Astrocyte (in vitro differentiated cells and primary cell): ENCODE measurements at regions not wholly inside any gene's neighbourhood (a gene's known extent, or its start where the extent isn't known, plus 50 kb on each side); places are given as distances from the start of the nearest gene placed in this dataset.

Experiments used
- EZH2 ChIP-seq: IDR thresholded peaks from 2 replicates; pipeline ENCODE4 v1.6.1; 2012; ENCODE audit warnings: mild to moderate bottlenecking, low read length, inconsistent platforms; ENCODE audit not compliant: insufficient read depth
- TF ChIP-seq, protein P1 (sequence below): IDR thresholded peaks from 2 replicates; pipeline ENCODE4 v1.5.1; 2011; ENCODE audit warnings: low read depth, mild to moderate bottlenecking, inconsistent platforms, low read length, moderate library complexity; ENCODE audit not compliant: insufficient read depth

GRCh38 chr12:3992945-3993344 lies 119.7 kb upstream of the PARP11 start:
- TF ChIP-seq, protein P1, sequence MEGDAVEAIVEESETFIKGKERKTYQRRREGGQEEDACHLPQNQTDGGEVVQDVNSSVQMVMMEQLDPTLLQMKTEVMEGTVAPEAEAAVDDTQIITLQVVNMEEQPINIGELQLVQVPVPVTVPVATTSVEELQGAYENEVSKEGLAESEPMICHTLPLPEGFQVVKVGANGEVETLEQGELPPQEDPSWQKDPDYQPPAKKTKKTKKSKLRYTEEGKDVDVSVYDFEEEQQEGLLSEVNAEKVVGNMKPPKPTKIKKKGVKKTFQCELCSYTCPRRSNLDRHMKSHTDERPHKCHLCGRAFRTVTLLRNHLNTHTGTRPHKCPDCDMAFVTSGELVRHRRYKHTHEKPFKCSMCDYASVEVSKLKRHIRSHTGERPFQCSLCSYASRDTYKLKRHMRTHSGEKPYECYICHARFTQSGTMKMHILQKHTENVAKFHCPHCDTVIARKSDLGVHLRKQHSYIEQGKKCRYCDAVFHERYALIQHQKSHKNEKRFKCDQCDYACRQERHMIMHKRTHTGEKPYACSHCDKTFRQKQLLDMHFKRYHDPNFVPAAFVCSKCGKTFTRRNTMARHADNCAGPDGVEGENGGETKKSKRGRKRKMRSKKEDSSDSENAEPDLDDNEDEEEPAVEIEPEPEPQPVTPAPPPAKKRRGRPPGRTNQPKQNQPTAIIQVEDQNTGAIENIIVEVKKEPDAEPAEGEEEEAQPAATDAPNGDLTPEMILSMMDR, result no peak
- no peak for TF ChIP-seq EZH2
